ENCODE measurements at regions not wholly inside any gene's neighbourhood (a gene's known extent, or its start where the extent isn't known, plus 50 kb on each side); places are given as distances from the start of the nearest gene placed in this dataset.

- no peaks in the 10 kb centered on the region for H3K9me3 ChIP-seq
- intact Hi-C loops (cut with DNase I): no loop called here
- ATAC-seq (peak; percentile 72), DNase-seq (peak in 2 of 4 donors; percentile 17 to 43)
- H3K27me3 ChIP-seq: no peaks in the 10 kb centered on the region
- peak overlapping the region; percentile 7 to 32 for H3K4me3 ChIP-seq
- H3K36me3 ChIP-seq: no peaks in the 10 kb centered on the region
- H3K27ac ChIP-seq: peak overlapping the region; percentile 68 to 90
- peaks cover 12 to 34% of the 10 kb centered on the region in 2 donors for H3K4me1 ChIP-seq
- no peak for TF ChIP-seq CTCF (IDR thresholded peaks at IDR 0.05)
These were observed 100.9 kb downstream of the TSEN15 start for GRCh38 chr1:184152434-184152898.

GRCh38 chr1:184152974-184153373 lies 101.4 kb downstream of the TSEN15 start:
- H3K36me3 ChIP-seq: no peaks in the 10 kb centered on the region
- intact Hi-C loops (cut with DNase I): no loop called here
- no peak for TF ChIP-seq CTCF (IDR thresholded peaks at IDR 0.05)
- ATAC-seq (peak; percentile 26), DNase-seq (no peak)
- peak overlapping the region; percentile 7 to 32 for H3K4me3 ChIP-seq
- peak overlapping the region; percentile 68 to 90 for H3K27ac ChIP-seq
- no peaks in the 10 kb centered on the region for H3K9me3 ChIP-seq
- peaks cover 12 to 37% of the 10 kb centered on the region in 2 donors for H3K4me1 ChIP-seq
- H3K27me3 ChIP-seq: no peaks in the 10 kb centered on the region

GRCh38 chr1:184153731-184154130 lies 102.2 kb downstream of the TSEN15 start:
- Histone ChIP-seq H3K27ac (peak overlapping the region in 1 of 2 donors; percentile 90), H3K9me3 (no peaks in the 10 kb centered on the region), H3K4me1 (peaks cover 12 to 44% of the 10 kb centered on the region in 2 donors), H3K4me3 (no peak overlapping the region), H3K27me3 (no peaks in the 10 kb centered on the region), H3K36me3 (no peaks in the 10 kb centered on the region)
- ATAC-seq: no peak
- TF ChIP-seq CTCF (IDR thresholded peaks at IDR 0.05): no peak
- intact Hi-C loops (cut with DNase I): no loop called here
- DNase-seq: no peak

- no peak overlapping the region for H3K4me3 ChIP-seq
- no peaks in the 10 kb centered on the region for H3K27me3 ChIP-seq
These were observed 105.2 kb downstream of the TSEN15 start for GRCh38 chr1:184156521-184157393.

More at GRCh38 chr1:184156521-184157393, 105.2 kb downstream of the TSEN15 start:
- intact Hi-C loops (cut with DNase I): no loop called here
- TF ChIP-seq CTCF (IDR thresholded peaks at IDR 0.05): no peak
- no peak overlapping the region for H3K27ac ChIP-seq
- no peaks in the 10 kb centered on the region for H3K36me3 ChIP-seq
- ATAC-seq: no peak
- peaks cover 0 to 3% of the 10 kb centered on the region in 2 donors for H3K9me3 ChIP-seq
- H3K4me1 ChIP-seq: peaks cover 3 to 65% of the 10 kb centered on the region in 2 donors
- DNase-seq: no peak

All from left lung (tissue), 4 donors.